Activated T-cell treated with anti-CD3 and anti-CD28 coated beads for 1 hour (primary cell): ENCODE measurements at regions not wholly inside any gene's neighbourhood (a gene's known extent, or its start where the extent isn't known, plus 50 kb on each side); places are given as distances from the start of the nearest gene placed in this dataset.
"Not testable (repeated sequence)": the region's sequence is repeated elsewhere in the genome, so short reads cannot be mapped to it uniquely, and the experiment has no call there.

ENCODE experiments used
- DNase-seq: peaks from one replicate; pipeline ENCODE4 v3.0.0-alpha.2; 2020; ENCODE audit warnings: low read depth

- DNase-seq, result no peak
These were observed 93.2 kb downstream of the DACT1 start for GRCh38 chr14:58730792-58731464.

DNA sequence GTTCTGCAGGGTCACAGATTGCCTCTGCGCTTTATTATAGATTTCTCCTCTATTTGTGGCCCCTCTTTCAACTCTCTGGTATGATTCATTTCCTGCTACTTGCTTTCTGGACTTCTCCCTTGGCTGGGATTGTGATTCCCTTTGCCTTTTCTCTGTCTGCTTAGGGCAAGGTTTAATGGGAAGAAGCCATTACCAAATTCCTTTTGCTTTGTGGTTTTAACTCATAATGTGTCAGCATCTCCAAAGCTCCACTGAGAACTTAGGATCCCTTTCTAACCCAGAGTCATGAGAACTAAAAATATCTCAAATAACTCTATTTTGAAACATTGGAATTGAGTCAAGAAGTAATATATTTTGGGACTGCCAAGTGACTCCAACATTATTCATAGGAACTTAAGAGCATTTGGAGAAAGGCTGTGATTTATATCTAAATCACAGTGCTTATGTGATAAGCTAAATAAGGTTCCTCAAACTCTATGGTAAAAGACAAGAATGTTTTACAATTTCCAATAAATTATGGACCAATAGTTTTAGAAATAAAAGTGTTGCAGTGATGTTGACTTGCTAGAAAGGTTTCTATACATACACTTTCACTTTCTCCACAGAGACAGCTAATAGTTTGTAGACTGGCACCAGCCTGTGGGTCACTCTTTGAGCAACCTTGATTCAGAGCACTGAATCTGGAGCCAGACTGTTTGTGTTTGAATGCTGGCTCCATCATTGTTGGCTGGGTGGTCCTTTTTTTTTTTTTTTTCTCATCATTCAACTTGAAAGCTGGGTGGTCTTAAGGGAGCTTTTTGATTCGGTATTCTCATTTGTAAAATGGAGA lies 93.9 kb downstream of the DACT1 start:
- no peak for DNase-seq

- no peak for DNase-seq
These were observed 94.6 kb downstream of the DACT1 start for GRCh38 chr14:58732387-58732786.

GRCh38 chr14:58733451-58734208 lies 95.9 kb downstream of the DACT1 start:
- DNase-seq, result no peak

DNA sequence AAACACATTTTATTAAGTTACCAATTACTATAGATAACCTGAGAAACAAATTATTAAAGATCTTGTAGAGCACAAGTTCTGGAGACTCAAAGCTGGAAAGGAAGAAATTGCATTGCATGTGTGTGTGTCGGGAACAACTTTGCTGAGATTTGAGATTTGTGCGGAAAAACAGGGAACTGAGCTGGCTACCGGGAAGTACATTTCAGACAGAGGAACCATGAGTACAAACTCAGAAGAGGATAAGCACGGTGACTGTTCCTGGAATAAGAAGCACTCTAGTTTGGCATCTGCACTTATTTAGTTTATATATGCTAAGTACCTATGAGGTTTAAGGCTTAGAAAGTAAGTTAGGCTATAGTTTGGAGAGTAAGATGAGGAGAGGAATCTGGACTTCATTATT lies 97.8 kb downstream of the DACT1 start:
- DNase-seq, result no peak

- no peak for DNase-seq
These were observed 98.8 kb downstream of the DACT1 start for GRCh38 chr14:58736606-58737005.

GRCh38 chr14:58737511-58737910 lies 99.7 kb downstream of the DACT1 start:
- no peak for DNase-seq

DNA sequence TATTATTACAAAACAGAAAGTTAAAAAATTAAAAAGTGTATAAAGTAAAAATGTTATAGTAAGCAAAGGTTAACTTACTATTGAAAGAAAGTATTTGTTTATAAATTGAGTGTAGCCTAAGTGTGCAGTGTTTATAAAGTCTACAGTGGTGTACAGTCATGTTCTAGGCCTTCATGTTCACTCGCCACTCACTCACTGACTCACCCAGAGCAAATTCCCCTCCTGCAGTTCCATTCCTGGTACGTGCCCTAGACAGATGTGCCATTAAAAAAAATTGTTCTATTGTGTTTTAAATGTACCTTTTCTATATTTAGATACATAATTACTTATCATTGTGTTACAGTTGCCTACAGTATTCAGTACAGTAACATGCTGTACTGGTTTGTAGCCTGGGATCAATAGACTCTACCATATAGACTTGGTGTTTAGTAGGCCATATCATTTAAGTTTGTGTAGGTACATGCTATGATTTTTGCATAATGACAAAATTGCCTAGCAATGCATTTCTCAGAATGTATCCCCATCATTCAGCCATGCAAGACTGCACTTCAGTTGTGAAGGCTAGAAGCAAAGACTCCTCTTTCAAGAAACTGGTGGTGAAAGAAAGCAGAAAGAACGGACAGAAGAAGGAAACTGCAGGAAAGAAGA lies 100.6 kb downstream of the DACT1 start:
- DNase-seq, result no peak

DNA sequence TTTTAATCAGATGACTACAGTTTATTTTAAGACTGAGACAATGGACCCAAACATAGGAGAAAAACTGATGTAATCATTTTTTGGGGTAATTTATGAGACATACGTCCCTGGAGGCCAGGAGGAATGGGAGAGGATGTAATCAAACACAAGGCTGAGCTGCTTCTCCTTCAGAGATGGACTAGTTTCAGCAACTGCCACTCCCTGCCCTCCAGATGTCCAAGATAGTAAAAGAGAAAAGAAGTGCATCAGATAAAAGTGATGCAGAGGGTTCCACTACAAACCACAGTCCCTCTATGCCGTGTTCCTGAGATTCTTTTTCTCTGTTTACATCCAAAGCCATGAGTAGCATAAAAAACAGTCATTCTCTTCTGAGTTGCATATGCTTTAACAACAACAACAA lies 101.1 kb downstream of the DACT1 start:
- DNase-seq, result no peak

GRCh38 chr14:58739674-58740073 lies 101.9 kb downstream of the DACT1 start:
- no peak for DNase-seq

- DNase-seq, result no peak
These were observed 102.7 kb downstream of the DACT1 start for GRCh38 chr14:58740379-58740935.

- no peak for DNase-seq
These were observed 107.1 kb downstream of the DACT1 start for GRCh38 chr14:58744801-58745394.

GRCh38 chr14:58746261-58746660 lies 108.5 kb downstream of the DACT1 start:
- DNase-seq, result no peak

- no peak for DNase-seq
These were observed 108.9 kb downstream of the DACT1 start for GRCh38 chr14:58746701-58747100.

DNA sequence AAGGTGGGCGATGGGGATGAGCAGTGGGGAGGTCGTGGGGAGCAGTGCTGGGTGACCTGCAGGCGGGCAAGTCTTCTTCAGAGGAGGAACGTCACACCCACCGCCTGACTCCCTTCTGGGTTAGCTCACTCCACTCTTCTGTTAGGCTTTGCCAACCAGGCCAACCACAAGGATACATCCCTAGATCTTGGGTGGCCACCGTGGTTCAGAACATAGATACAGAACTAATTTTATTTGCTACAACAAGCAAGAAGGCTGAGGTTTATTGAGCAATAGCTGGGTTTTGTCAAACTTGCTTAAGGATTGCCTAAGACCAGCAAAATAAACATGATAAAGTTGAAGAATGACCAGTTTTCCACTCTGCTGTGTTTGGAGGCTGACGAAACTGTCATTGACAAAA lies 109.4 kb downstream of the DACT1 start:
- DNase-seq, result no peak

DNA sequence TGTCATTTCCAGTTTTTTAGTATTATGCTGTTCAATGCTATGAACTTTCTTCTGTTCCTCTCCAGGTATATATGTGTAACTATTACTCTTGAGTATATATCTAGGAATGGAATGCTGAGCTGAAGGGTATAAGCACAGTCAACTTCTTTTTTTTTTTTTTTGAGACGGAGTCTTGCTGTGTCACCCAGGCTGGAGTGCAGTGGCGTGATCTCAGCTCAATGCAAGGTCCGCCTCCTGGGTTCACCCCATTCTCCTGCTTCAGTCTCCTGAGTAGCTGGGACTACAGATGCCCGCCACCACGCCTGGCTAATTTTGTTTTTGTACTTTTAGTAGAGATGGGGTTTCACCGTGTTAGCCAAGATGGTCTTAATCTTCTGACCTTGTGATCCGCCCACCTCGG lies 110.5 kb downstream of the DACT1 start:
- not testable (repeated sequence) for DNase-seq

DNA sequence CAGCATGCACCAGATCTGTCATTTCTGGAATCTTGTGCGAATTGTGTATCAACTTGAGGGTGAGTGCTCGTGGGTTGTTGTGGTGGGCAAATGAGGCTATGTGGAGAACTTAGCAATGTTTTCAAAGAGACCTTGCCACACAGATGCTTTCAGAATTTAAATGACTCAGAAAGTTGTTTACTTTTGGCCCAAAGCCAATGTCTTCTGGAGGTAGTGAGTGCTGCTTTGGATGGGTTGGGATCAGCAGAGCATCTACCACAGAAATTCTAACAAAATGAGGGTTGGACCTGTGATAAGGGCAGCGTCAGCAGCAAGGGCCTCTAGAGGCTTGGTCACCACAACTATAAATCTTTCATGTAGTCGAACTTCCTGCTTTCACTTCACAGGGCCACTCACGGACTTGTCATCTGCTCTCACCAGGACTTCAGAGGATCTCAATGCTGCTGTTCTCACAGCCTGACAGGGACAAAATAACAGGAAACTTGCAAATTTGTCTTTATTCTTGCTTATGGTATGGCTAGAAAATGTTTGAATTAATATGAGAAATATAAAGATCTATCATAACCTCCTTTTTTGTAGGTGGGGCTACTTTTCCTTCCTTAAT lies 111.4 kb downstream of the DACT1 start:
- no peak for DNase-seq

DNA sequence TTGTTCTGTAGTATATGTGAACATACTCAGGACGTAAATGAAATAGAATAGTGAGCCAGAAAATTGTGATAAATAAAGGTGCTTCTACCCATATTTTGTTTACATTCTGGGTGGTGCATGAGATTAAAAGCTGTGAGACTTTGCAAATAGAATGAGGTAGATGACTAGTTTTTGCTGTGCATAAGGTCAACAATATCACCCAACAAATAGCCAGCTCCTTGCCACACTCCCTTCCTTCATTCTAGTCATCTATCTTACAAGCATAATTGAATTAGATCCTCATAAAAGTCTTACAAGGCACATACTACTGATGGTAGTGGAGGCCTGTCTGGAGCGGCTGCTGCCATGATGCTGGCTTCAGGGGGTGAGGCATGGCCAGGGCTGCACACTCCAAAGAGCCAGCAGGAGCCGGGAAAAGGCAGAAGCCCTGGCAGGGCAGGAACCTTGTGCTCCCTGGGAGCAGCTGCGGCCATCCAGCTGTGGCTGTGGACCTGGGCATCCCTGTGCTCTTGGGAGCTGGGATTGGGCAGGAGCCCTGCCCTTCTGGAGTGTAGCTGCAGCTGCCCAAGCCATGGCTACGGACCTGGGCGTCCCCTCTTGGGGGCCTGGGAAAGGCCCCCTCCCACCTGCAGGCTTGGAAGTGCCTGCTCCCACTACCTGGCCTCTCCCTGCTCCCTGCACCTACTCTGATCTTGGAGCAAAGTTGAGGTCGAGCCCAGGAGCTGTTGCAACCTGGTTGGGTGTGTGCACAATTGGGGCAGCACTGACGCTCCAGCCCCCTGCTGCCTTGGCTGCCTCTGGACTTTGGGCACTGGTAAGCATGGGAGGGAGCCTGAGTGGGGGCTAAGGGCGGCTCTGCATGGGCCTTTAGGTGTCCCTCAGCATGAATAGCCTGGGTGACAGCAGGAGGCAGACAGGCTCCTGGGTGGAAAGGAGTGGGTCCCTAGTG lies 112.8 kb downstream of the DACT1 start:
- DNase-seq, result no peak

DNA sequence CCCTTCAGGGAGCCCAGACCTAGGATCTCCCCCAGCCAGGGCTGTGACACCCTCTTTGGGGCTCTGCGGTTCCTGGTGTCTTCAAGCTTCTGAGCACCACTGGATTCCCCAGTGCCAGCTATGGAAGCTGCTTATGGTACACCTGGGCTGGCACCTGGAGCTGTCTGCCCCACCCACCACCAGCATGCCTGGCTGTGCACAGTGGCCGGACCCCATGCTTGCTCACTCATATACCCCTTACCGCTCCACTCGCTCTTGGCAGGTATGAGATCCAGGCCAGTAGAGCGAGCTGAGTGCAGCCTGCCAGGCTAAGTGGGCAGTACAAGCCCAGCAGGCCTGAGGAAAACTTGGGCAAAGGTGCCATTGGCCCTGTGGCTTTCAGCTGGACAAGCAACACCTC lies 114.0 kb downstream of the DACT1 start:
- DNase-seq, result no peak

- DNase-seq, result no peak
These were observed 114.5 kb downstream of the DACT1 start for GRCh38 chr14:58752289-58752688.
